Neural crest cell (in vitro differentiated cells): ENCODE measurements at regions not wholly inside any gene's neighbourhood (a gene's known extent, or its start where the extent isn't known, plus 50 kb on each side); places are given as distances from the start of the nearest gene placed in this dataset.

ENCODE experiments used
- DNase-seq: peaks from one replicate; pipeline ENCODE4 v3.0.0; 2021; ENCODE audit warnings: low read depth, mixed read lengths, low spot score
- H3K27ac Mint-ChIP-seq: one replicate; pipeline ENCODE4 v1.8.0; 2021; ENCODE audit warnings: mild to moderate bottlenecking, mixed read lengths; ENCODE audit not compliant: unreplicated experiment
- H3K27me3 Mint-ChIP-seq: 2 replicates; pipeline ENCODE4 v1.8.0; 2021; ENCODE audit warnings: low read depth, mild to moderate bottlenecking, mixed read lengths
- H3K36me3 Mint-ChIP-seq: 2 replicates; pipeline ENCODE4 v1.8.0; 2021; ENCODE audit warnings: low read depth, mild to moderate bottlenecking, mixed read lengths
- H3K4me1 Mint-ChIP-seq: 2 replicates; pipeline ENCODE4 v1.8.0; 2021; ENCODE audit warnings: mixed read lengths
- H3K4me3 Mint-ChIP-seq: one replicate; pipeline ENCODE4 v1.8.0; 2021; ENCODE audit warnings: mild to moderate bottlenecking, mixed read lengths
- H3K9me3 Mint-ChIP-seq: 2 replicates; pipeline ENCODE4 v1.8.0; 2021; ENCODE audit warnings: mixed read lengths
- TF ChIP-seq, protein P1 (sequence below): fragments of 200-600 bp; sonication (generic); conservative IDR thresholded peaks from 2 replicates; pipeline ENCODE4 v1.5.0; 2021; ENCODE audit warnings: antibody characterized with exemption, mild to moderate bottlenecking

DNA sequence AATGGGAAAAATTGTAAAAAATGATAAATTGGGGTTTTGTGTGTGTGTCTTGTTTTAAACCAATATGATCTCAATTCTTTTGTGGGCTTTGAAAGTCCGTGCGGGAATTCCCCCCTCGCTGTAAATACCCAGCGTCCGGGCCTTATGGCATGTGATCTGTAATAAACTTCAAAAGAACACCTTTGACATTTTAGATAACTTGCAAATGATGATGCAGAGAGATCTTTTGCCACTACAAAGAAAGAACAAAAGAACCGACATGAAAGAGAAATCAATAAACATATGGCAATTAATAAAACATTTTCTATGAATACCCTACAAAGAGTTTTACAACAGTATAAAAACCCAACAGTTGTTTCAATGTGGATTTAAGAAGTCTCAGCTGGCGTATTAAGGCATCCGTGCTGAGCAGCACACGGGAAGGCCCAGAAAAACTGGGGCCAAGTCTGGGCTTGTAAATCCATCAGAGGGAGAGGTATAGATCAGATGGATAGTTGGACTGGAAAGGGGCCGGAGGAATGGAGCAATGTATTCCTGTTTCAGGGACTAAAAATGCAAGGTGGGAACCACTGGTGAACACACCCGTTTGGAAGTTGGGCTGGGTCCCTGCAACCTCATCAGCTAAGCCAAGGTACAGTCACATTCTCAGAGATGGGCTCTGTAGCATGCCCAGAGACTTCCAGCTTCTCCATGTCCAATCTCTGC lies 115.2 kb downstream of the IRX5 start:
- Mint-ChIP-seq H3K27me3 (peaks cover 2% of the 10 kb centered on the region), H3K4me1 (peaks cover 12% of the 10 kb centered on the region), H3K36me3 (no peaks in the 10 kb centered on the region), H3K9me3 (no peaks in the 10 kb centered on the region), H3K4me3 (no peak overlapping the region), H3K27ac (no peak overlapping the region)
- TF ChIP-seq, protein P1, sequence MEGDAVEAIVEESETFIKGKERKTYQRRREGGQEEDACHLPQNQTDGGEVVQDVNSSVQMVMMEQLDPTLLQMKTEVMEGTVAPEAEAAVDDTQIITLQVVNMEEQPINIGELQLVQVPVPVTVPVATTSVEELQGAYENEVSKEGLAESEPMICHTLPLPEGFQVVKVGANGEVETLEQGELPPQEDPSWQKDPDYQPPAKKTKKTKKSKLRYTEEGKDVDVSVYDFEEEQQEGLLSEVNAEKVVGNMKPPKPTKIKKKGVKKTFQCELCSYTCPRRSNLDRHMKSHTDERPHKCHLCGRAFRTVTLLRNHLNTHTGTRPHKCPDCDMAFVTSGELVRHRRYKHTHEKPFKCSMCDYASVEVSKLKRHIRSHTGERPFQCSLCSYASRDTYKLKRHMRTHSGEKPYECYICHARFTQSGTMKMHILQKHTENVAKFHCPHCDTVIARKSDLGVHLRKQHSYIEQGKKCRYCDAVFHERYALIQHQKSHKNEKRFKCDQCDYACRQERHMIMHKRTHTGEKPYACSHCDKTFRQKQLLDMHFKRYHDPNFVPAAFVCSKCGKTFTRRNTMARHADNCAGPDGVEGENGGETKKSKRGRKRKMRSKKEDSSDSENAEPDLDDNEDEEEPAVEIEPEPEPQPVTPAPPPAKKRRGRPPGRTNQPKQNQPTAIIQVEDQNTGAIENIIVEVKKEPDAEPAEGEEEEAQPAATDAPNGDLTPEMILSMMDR = no peak
- no peak for DNase-seq

DNA sequence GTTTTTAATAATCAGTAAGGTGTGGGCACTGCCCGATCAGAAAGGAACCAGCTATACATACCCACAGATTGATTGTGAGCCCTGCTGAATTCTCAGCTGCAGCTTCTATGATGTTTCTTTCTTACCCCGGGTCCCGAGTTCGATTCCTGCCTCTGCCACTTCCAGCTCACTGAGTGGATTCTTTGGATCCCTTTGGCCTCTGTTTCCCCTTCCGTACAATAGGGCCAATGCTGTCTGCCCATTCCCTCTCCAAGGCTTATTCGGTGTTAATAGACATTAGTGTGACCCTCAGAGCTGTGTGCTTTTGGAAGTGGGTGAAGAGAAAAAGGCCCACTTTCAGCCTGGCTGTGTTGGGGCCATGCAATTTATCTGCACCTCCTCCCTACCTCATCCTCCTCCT lies 115.8 kb downstream of the IRX5 start:
- peaks cover 2% of the 10 kb centered on the region for H3K27me3 Mint-ChIP-seq
- TF ChIP-seq, protein P1 = no peak
- no peaks in the 10 kb centered on the region for H3K9me3 Mint-ChIP-seq
- H3K4me1 Mint-ChIP-seq = peaks cover 12% of the 10 kb centered on the region
- no peak overlapping the region for H3K4me3 Mint-ChIP-seq
- no peak for DNase-seq
- H3K36me3 Mint-ChIP-seq = no peaks in the 10 kb centered on the region
- no peak overlapping the region for H3K27ac Mint-ChIP-seq

DNA sequence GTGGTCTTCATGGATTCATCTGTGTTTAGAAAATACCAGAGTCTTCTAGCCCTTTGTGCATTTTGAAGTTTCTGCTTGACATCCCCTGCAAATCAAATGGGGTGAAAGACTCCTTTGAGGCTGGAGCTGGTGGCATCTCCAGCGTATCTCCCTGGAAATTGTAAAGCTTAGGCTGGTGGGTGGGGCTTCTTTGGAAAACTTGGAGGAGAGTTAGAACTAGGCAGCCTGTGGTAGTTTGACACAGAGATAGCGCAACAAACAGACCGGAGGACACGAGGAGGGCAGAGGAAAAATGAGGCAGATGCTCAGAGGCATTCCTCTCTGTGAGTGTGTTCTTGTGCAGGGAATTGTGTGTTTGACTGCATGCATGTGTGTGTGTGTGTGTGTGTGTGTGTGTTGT lies 116.3 kb downstream of the IRX5 start:
- no peak overlapping the region for H3K4me3 Mint-ChIP-seq
- H3K9me3 Mint-ChIP-seq = no peaks in the 10 kb centered on the region
- TF ChIP-seq, protein P1 = no peak
- no peak overlapping the region for H3K27ac Mint-ChIP-seq
- H3K27me3 Mint-ChIP-seq = peaks cover 2% of the 10 kb centered on the region
- H3K36me3 Mint-ChIP-seq = no peaks in the 10 kb centered on the region
- no peak for DNase-seq
- H3K4me1 Mint-ChIP-seq = peaks cover 12% of the 10 kb centered on the region

DNA sequence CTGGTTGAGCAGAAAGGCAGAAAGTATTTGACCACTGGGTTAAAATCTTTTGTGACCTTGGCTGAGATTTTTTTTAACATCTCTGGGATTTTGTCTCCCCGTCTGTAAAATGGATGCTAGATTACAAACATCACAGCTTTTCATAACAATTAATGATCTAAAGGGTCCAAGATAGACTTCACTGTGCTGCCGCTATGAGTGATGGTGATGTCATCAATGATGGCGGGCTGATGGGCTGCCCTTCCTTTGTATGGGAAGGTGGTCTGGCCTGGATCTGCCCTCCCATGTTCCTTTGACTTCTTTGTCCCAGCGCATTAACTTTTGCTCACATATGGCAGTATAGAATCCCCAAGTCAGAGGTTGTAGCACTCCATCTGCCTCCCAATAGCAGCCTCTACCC lies 116.7 kb downstream of the IRX5 start:
- Mint-ChIP-seq H3K4me3 (no peak overlapping the region), H3K36me3 (no peaks in the 10 kb centered on the region), H3K9me3 (no peaks in the 10 kb centered on the region), H3K4me1 (peaks cover 12% of the 10 kb centered on the region), H3K27ac (no peak overlapping the region), H3K27me3 (peaks cover 2% of the 10 kb centered on the region)
- TF ChIP-seq, protein P1 = no peak
- no peak for DNase-seq

DNA sequence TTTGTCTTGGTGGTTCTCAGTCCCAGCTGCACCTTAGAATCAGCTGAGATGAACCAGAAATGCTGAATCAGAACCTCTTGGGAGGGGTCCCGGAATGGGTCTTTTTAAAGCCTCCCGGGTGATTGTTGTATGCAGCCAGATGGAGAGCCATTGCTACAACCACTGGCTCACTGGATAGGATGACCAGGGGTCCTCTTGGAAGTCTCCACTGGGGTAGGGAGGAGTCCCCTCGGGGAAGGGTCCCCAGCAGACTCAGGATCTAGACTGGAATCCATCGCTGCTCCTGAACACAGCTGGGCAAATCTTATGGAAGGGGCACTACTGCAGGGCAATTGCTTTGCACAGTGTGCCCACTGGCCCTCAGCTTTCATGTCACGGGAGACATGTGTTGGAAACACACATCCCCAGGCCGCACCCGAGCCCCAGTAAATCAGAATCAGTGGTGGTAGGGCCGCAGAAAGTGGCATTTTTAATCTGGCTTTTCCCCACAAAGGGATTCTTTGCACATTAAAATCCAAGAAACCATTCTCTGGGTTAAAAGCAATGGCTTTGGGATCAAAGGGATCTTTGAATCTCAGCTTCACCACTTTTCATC lies 117.3 kb downstream of the IRX5 start:
- peaks cover 12% of the 10 kb centered on the region for H3K4me1 Mint-ChIP-seq
- H3K27ac Mint-ChIP-seq = no peak overlapping the region
- no peak overlapping the region for H3K4me3 Mint-ChIP-seq
- TF ChIP-seq, protein P1 = no peak
- no peaks in the 10 kb centered on the region for H3K36me3 Mint-ChIP-seq
- H3K27me3 Mint-ChIP-seq = peaks cover 2% of the 10 kb centered on the region
- no peaks in the 10 kb centered on the region for H3K9me3 Mint-ChIP-seq
- no peak for DNase-seq
